ENCODE measurements at regions not wholly inside any gene's neighbourhood (a gene's known extent, or its start where the extent isn't known, plus 50 kb on each side); places are given as distances from the start of the nearest gene placed in this dataset.

- TF ChIP-seq POLR2AphosphoS5 (IDR thresholded peaks at IDR 0.05; ENCODE audit: low read depth, low read length): no peak
- TF ChIP-seq REST (IDR thresholded peaks at IDR 0.05; ENCODE audit: insufficient read depth in 1 of 2, low read depth in 2 of 2, low read length in 2 of 2): no peak
- TF ChIP-seq FOXP2 (optimal IDR thresholded peaks at IDR 0.05; ENCODE audit: borderline replicate concordance, extremely low read depth, extremely low read length, insufficient read depth): no peak
- TF ChIP-seq TAF1 (IDR thresholded peaks at IDR 0.05; ENCODE audit: borderline replicate concordance, insufficient read depth, low read length): no peak
- no peak for TF ChIP-seq SIN3A (IDR thresholded peaks at IDR 0.05; ENCODE audit: borderline replicate concordance, insufficient read depth, low read length)
Measured at GRCh38 chr14:88989911-88990310, 165.5 kb downstream of the TTC8 start.

- TF ChIP-seq TAF1 (IDR thresholded peaks at IDR 0.05; ENCODE audit: borderline replicate concordance, insufficient read depth, low read length): no peak
- no peak for TF ChIP-seq FOXP2 (optimal IDR thresholded peaks at IDR 0.05; ENCODE audit: borderline replicate concordance, extremely low read depth, extremely low read length, insufficient read depth)
- TF ChIP-seq SIN3A (IDR thresholded peaks at IDR 0.05; ENCODE audit: borderline replicate concordance, insufficient read depth, low read length): no peak
- no peak for TF ChIP-seq POLR2AphosphoS5 (IDR thresholded peaks at IDR 0.05; ENCODE audit: low read depth, low read length)
- no peak for TF ChIP-seq REST (IDR thresholded peaks at IDR 0.05; ENCODE audit: insufficient read depth in 1 of 2, low read depth in 2 of 2, low read length in 2 of 2)
Measured at GRCh38 chr14:88990856-88991255, 166.4 kb downstream of the TTC8 start.

- TF ChIP-seq POLR2AphosphoS5 (IDR thresholded peaks at IDR 0.05; ENCODE audit: low read depth, low read length) (no peak), TAF1 (IDR thresholded peaks at IDR 0.05; ENCODE audit: borderline replicate concordance, insufficient read depth, low read length) (no peak), SIN3A (IDR thresholded peaks at IDR 0.05; ENCODE audit: borderline replicate concordance, insufficient read depth, low read length) (no peak), FOXP2 (optimal IDR thresholded peaks at IDR 0.05; ENCODE audit: borderline replicate concordance, extremely low read depth, extremely low read length, insufficient read depth) (no peak), REST (IDR thresholded peaks at IDR 0.05; ENCODE audit: insufficient read depth in 1 of 2, low read depth in 2 of 2, low read length in 2 of 2) (no peak)
Measured at GRCh38 chr14:88992011-88992410, 167.6 kb downstream of the TTC8 start.

- TF ChIP-seq SIN3A (IDR thresholded peaks at IDR 0.05; ENCODE audit: borderline replicate concordance, insufficient read depth, low read length) (no peak), FOXP2 (optimal IDR thresholded peaks at IDR 0.05; ENCODE audit: borderline replicate concordance, extremely low read depth, extremely low read length, insufficient read depth) (no peak), REST (IDR thresholded peaks at IDR 0.05; ENCODE audit: insufficient read depth in 1 of 2, low read depth in 2 of 2, low read length in 2 of 2) (no peak), POLR2AphosphoS5 (IDR thresholded peaks at IDR 0.05; ENCODE audit: low read depth, low read length) (no peak)
Measured at GRCh38 chr14:88993946-88994345, 169.5 kb downstream of the TTC8 start.
